Endodermal cell (in vitro differentiated cells): ENCODE measurements at regions not wholly inside any gene's neighbourhood (a gene's known extent, or its start where the extent isn't known, plus 50 kb on each side); places are given as distances from the start of the nearest gene placed in this dataset.

Source experiments
- DNase-seq: peaks from one replicate; pipeline ENCODE4 v3.0.0-alpha.2; 2017
- H3K27ac ChIP-seq: 2 replicates; pipeline ENCODE4 v1.5.1; 2013; ENCODE audit warnings: mild to moderate bottlenecking, low read depth, low read length, moderate library complexity
- H3K27me3 ChIP-seq: 2 replicates; pipeline ENCODE4 v1.6.1; 2013; ENCODE audit warnings: mild to moderate bottlenecking, low read length, moderate library complexity; ENCODE audit not compliant: insufficient read depth, control insufficient read depth, poor library complexity, severe bottlenecking
- H3K36me3 ChIP-seq: 2 replicates; pipeline ENCODE4 v1.7.0; 2013; ENCODE audit warnings: mild to moderate bottlenecking, low read length, moderate library complexity; ENCODE audit not compliant: control insufficient read depth, insufficient read depth
- H3K4me1 ChIP-seq: one replicate; pipeline ENCODE4 v1.7.0; 2013; ENCODE audit warnings: low read length; ENCODE audit not compliant: control insufficient read depth, insufficient read depth
- H3K4me3 ChIP-seq: 2 replicates; pipeline ENCODE4 v1.5.1; 2013; ENCODE audit warnings: mild to moderate bottlenecking, low read length, moderate library complexity
- H3K9ac ChIP-seq: 2 replicates; pipeline ENCODE4 v1.6.1; 2013; ENCODE audit warnings: mild to moderate bottlenecking, low read length, moderate library complexity; ENCODE audit not compliant: poor library complexity, severe bottlenecking; ENCODE audit errors: extremely low read depth
- H3K9me3 ChIP-seq: 2 replicates; pipeline ENCODE4 v1.6.1; 2013; ENCODE audit warnings: mild to moderate bottlenecking, low read length, moderate library complexity; ENCODE audit not compliant: control insufficient read depth
- H3K27ac Mint-ChIP-seq: 2 replicates; pipeline ENCODE4 v1.8.0; 2020; ENCODE audit warnings: mixed read lengths
- H3K27me3 Mint-ChIP-seq: 2 replicates; pipeline ENCODE4 v1.8.0; 2021; ENCODE audit warnings: mild to moderate bottlenecking, mixed read lengths; ENCODE audit not compliant: insufficient read depth
- H3K36me3 Mint-ChIP-seq: 2 replicates; pipeline ENCODE4 v1.8.0; 2020; ENCODE audit warnings: low read depth, mixed read lengths
- H3K4me1 Mint-ChIP-seq: 2 replicates; pipeline ENCODE4 v1.8.0; 2020; ENCODE audit warnings: mixed read lengths
- H3K4me3 Mint-ChIP-seq: 2 replicates; pipeline ENCODE4 v1.8.0; 2020; ENCODE audit warnings: mild to moderate bottlenecking, moderate library complexity, mixed read lengths
- H3K9me3 Mint-ChIP-seq: 2 replicates; pipeline ENCODE4 v1.8.0; 2020; ENCODE audit warnings: mild to moderate bottlenecking, mixed read lengths
- CTCF ChIP-seq: fragments of 200-600 bp; sonication (generic); conservative IDR thresholded peaks from 2 replicates; pipeline ENCODE4 v1.5.0; 2021; ENCODE audit warnings: antibody characterized with exemption, mild to moderate bottlenecking
- WGBS, 2 experiments: methylation state at CpG; one replicate each; pipeline versions ENCODE4 v1.1.5 to v1.1.7; 2013; ENCODE audit warnings: missing lambda C conversion rate in 2 of 2, mixed read lengths in 1 of 2; ENCODE audit not compliant: insufficient coverage in 1 of 2, insufficient read length in 1 of 2; 5-methylcytosine and 5-hydroxymethylcytosine counted together

- H3K36me3 ChIP-seq: no peaks in the 10 kb centered on the region
- no peak overlapping the region for H3K27ac ChIP-seq
- H3K9me3 Mint-ChIP-seq: no peaks in the 10 kb centered on the region
- H3K4me3 Mint-ChIP-seq: no peak overlapping the region
- no peaks in the 10 kb centered on the region for H3K36me3 Mint-ChIP-seq
- no peak overlapping the region for H3K27ac Mint-ChIP-seq
- H3K9ac ChIP-seq: no peak overlapping the region
- WGBS, 2 experiments: 69% methylated on average over 2 of the region's 2 CpGs; no CpG with 5 or more reads in 1 of the 2 experiments
- H3K4me1 ChIP-seq: peaks cover 4% of the 10 kb centered on the region
- H3K4me1 Mint-ChIP-seq: peaks cover 22% of the 10 kb centered on the region
- no peak overlapping the region for H3K4me3 ChIP-seq
- no peaks in the 10 kb centered on the region for H3K9me3 ChIP-seq
- H3K27me3 ChIP-seq: no peaks in the 10 kb centered on the region
- no peaks in the 10 kb centered on the region for H3K27me3 Mint-ChIP-seq
- DNase-seq: no peak
- no peak for TF ChIP-seq CTCF
These were observed 338.5 kb downstream of the PCDH7 start for GRCh38 chr4:31058656-31059055.

- Histone ChIP-seq H3K27me3 (no peaks in the 10 kb centered on the region), H3K9me3 (no peaks in the 10 kb centered on the region), H3K36me3 (no peaks in the 10 kb centered on the region), H3K4me1 (peaks cover 4% of the 10 kb centered on the region), H3K4me3 (no peak overlapping the region), H3K9ac (no peak overlapping the region), H3K27ac (no peak overlapping the region)
- H3K36me3 Mint-ChIP-seq: no peaks in the 10 kb centered on the region
- no peak overlapping the region for H3K27ac Mint-ChIP-seq
- no peak overlapping the region for H3K4me3 Mint-ChIP-seq
- no peaks in the 10 kb centered on the region for H3K27me3 Mint-ChIP-seq
- no peak for DNase-seq
- WGBS, 2 experiments: 100% methylated on average over 1 of the region's 2 CpGs; no CpG with 5 or more reads in 1 of the 2 experiments
- TF ChIP-seq CTCF: no peak
- peaks cover 22% of the 10 kb centered on the region for H3K4me1 Mint-ChIP-seq
- H3K9me3 Mint-ChIP-seq: no peaks in the 10 kb centered on the region
These were observed 339.8 kb downstream of the PCDH7 start for GRCh38 chr4:31059753-31060522.

- Histone ChIP-seq H3K4me3 (no peak overlapping the region), H3K9ac (no peak overlapping the region), H3K27ac (no peak overlapping the region), H3K36me3 (no peaks in the 10 kb centered on the region), H3K4me1 (no peaks in the 10 kb centered on the region), H3K27me3 (no peaks in the 10 kb centered on the region), H3K9me3 (no peaks in the 10 kb centered on the region)
- DNase-seq: no peak
- no peak for TF ChIP-seq CTCF
- no peaks in the 10 kb centered on the region for H3K36me3 Mint-ChIP-seq
- H3K4me1 Mint-ChIP-seq: peaks cover 5% of the 10 kb centered on the region
- 96 to 100% methylated on average over 1 to 3 of the region's 3 CpGs for WGBS, 2 experiments
- H3K9me3 Mint-ChIP-seq: no peaks in the 10 kb centered on the region
- H3K27me3 Mint-ChIP-seq: no peaks in the 10 kb centered on the region
- H3K27ac Mint-ChIP-seq: no peak overlapping the region
- no peak overlapping the region for H3K4me3 Mint-ChIP-seq
These were observed 344.9 kb downstream of the PCDH7 start for GRCh38 chr4:31065086-31065485.
